Lung microvascular endothelial cell (primary cell): ENCODE measurements at regions not wholly inside any gene's neighbourhood (a gene's known extent, or its start where the extent isn't known, plus 50 kb on each side); places are given as distances from the start of the nearest gene placed in this dataset.

Source experiments
- DNase-seq, 2 donors: peaks; one replicate each; pipeline versions ENCODE4 v3.0.0 to v3.0.0-alpha.2; 2010; ENCODE audit warnings: low read depth in 2 of 2

DNA sequence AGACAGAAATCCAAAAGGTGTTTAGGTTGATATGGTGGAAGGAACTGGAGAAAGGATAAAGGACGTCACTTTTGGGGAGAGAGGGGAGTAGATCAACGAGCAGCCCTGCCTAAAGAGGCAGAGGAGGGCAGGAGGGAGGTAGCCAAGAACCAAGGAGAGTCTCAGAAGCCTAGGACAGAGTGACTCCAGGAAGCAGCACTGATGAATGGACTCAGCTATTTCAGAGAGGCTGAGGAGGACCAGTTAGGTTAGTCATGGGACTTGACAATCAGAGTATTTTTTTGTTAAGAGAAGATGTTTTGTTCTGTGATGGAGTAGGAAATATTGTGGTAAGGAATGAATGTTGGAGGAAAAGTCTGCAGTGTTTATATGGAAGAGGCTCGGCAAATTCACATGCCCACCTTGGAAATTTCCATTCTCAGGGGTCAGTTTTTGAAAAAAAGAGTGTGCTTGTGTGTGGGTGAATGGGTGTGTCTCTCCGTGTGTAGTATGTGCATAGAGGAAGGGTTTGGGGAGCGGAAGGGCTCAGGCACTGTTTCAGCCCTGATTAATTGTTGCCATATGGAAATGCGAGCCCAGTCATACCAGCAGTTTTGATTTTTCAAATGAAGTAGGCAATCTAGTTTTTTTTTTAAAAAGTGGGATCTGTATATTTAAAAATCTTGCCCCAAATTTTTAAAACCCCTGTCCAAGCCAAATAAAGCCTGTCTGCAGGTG lies 303.6 kb downstream of the SAMD5 start:
- no peak for DNase-seq

DNA sequence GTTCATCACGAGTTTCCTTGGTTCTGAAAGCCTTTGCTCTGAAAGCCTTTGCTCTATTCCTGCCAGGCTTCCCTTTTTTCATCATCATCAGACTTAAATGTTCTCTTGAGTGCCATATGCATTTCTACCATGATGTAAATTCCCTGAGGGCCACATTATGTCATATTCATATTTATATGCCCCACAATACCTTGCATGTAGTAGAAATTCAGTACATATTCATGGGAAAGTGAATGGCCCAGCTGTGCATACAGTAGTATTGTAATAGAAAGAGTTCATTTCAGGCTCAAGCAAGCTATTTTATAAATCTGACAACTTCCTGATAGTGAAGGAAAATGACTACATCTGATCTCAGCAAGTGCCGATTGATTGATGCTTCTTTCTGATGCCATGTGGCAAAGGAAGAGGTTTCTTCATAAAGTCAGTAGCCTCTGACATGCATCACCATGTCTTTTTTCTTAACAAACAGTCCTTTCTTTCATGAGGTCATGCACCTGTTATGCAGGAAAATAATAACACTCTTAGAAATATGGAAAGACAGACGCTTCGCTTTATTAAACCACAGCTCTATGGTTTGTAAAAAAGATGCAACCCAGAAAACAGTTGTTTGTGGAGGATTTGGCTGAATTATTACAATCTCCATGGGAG lies 308.7 kb downstream of the SAMD5 start:
- DNase-seq = no peak

DNA sequence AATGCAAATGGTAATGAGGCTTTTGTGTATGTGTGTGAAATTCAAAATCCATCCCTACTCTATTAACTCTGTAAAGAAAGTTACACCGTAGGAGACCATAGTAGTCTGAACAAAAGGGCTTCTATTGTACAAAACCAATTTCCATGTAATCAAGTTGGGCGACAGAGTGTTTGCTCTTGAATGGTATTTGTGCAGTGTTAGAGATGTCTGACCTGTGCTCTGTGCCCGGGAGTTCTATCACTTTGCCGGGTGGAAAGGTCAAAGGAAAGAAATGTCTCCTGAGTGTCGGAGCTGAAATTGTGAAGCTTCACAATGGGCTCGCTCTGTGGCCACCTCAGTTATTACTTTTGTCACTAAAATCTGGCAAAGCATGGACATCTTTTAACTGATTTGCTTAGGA lies 312.0 kb downstream of the SAMD5 start:
- DNase-seq = no peak

DNA sequence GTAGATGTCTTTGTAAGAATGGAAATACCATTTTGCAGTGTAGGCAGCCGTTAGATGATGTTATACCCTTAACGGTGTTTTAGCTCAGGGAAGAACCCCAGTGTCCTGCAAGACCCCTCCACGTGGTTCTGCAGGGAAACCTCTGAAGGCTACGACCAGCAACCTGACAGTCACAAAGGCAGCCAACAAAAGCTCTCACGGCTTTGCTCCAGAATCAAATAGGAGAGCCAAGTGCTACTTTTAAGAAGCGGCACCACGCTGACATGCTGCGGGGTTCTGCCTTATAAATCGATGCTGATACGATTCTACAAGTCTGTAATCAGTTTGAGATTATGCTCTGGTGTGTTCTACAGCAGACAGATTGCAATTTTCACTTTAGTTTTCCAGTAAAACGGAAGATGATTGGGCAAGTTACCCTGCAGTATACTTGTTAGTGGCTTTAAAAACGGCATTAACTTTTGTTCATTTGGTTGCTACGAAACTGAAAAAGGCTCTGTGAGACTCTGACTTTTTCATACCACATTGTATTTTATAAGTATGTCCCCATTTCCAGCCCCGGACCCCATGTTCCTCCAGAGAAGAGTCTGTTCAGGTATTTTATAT lies 312.9 kb downstream of the SAMD5 start:
- no peak for DNase-seq

DNA sequence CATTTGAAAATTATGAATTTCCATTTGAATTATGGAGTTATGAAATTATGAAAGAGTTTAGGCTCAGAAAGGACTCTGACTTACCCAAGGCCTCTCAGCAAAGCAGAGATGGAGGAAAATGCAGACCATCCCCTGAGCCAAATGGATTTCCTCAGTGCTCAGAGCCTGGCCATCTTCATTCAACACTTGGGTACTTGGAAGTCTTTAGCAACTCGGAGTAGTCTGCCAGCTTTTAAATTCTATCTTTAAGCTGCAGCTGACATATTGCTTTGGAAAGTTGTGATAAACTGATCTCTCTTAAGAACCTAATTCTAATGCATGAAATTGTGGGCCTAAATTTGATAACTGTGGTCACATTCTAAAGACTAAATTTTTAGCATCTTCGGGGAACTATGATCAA lies 315.4 kb downstream of the SAMD5 start:
- no peak for DNase-seq

DNA sequence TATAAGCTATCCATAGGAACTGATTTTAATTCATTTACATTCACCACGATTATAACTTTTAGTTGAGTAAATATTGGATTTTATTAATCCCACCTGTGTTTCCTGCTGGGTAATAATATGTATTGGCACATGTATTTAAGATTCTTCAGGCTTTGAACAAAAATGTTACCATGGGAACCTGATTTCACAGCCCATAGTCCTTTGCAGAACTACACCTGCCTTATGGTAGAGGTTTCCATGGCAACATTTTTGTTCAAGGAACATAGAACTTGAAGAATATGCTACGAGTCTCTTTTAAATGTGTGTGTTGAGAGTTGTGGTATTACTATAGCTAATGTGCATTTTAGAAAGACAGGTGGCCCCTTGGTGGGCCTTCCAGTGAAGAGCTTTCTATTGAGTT lies 317.4 kb downstream of the SAMD5 start:
- no peak for DNase-seq

DNA sequence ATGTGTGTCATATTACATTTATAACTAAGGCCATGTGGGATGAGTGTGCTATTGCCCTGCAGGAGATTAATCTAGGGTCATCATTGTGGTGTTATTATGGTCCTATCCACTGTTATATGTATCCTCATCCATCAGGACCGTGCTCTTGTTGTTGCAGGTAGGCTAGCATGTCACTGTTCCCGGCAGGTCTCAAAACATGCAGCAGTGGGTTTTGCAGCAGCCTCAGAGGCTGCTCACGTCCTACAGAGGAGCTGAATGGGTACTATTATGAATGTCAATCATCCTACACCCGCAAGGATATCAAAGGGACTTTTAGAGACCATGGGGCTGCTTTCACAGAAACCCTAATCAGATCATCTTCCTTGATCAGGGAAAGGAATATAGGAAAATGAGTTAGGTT lies 318.2 kb downstream of the SAMD5 start:
- DNase-seq = no peak

DNA sequence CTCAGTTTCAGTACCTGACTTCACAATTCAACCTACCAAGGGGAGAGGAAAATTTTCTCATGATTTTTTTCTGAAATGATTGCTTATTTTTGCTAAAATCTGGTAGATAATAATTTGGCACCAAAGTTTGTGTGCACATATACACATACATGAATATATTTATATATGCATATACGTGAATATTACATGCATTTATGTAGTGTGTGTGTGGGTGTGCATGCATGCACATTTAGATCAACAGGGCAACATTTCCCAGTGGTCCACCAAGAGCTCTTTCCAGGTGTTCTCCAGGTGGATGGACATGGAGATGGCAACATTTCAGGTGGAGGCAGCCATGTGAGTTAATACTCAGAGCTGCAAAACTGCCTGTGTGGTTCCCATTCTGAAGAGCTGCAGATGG lies 320.9 kb downstream of the SAMD5 start:
- no peak for DNase-seq

DNA sequence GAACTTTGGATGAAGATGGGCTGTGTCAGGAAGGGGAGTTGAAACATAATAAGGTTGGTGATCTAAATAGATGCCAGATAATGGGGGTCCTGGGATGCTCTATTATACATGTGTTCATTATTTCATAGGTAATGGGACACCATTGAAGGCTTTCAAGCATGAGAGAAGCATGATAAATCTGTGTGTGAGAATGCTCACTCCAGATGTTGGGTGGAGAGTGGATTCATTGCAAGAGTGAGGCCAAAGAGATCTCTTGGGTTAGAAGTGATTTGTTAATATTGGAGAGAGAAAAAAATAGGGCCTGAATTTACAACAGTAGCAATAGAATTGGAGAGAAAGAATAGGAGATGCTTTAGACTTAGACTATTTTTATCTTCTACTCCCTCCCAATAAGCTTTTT lies 321.3 kb downstream of the SAMD5 start:
- no peak for DNase-seq

DNA sequence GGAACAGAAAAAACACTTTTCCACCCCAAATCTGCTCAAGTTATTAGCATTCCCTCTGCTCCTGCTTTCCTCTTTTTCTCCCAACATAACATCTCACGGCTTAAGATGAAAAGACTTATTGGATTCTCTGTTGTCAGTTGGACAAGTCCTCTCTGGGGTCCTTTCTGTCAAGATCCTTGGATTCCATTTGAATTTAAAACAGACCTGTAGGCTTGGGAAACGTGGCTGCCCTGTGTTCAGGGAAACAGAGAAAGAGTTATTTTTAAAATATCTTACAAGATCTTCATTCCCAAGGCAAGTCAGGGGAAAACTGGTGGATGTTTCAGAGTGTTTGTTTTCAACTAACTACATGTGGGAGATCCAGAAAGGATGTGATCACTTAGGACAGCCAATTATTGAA lies 322.9 kb downstream of the SAMD5 start:
- no peak for DNase-seq

DNA sequence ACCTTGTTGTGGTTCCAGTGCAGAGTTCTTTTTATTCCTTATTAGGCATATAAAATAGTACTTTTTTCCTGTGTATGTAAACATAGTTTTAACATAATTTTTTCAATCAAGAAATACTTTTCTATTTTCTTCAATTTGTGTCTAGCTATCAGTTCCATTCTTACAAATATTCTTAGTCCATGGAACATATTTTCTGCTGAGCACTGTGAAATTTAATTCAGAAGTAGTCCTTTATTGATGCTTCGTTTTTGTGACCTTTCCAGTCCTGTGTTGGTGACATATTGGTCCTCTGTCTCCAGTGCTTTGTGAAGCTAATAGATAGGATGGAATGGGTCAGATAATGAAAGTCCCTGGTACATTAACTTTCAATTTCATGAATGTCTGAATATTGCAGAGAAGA lies 325.1 kb downstream of the SAMD5 start:
- no peak for DNase-seq

DNA sequence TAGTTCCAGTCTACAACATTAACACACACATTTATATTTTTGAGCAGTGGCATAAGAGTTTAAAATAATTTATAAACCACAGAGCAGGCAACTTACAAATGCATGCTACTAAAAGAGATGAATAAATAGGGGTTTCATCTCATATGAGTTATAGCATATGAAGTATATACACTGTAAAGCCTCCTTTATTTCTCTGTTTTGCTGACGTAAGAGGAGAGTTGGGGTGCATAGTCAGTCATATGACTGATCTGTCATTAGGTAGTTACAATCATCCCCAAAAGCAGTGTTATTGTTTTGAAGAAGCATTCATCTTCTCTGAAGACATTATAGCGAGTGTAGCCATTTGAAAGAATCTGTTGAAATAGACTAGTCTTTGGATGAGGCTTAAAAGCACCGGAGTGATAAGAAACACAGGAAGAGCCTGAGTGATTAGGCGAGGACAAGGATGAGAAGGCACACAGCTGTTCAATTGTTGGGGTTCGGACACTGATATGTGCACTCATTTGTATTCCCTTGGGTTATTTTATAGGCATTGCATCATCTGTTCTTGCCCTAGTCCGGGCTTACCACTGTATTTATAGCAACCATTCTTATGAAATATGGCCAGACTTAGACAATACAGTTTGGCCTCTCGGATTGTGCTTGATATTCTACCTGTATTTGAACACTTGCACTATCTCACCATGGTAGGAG lies 325.7 kb downstream of the SAMD5 start:
- DNase-seq = no peak

DNA sequence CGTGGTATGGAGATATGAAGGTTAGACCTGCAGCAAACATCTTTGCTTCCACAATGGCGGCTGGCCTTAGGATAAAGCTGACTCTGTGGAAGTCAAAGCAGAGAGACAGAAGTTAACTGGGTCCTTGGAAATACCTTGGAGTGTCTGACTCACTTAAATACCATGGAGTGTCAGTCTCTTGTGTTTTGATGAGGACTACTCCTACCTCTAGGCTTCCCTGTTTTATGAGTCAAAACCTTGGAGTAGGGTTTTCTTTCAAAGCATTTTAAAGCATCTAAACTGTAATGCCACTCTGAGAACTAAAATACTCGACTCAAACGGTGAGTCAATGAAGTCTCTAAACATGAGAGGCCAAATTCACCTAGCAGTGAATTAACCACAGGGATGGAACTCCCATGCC lies 329.1 kb downstream of the SAMD5 start:
- no peak for DNase-seq

DNA sequence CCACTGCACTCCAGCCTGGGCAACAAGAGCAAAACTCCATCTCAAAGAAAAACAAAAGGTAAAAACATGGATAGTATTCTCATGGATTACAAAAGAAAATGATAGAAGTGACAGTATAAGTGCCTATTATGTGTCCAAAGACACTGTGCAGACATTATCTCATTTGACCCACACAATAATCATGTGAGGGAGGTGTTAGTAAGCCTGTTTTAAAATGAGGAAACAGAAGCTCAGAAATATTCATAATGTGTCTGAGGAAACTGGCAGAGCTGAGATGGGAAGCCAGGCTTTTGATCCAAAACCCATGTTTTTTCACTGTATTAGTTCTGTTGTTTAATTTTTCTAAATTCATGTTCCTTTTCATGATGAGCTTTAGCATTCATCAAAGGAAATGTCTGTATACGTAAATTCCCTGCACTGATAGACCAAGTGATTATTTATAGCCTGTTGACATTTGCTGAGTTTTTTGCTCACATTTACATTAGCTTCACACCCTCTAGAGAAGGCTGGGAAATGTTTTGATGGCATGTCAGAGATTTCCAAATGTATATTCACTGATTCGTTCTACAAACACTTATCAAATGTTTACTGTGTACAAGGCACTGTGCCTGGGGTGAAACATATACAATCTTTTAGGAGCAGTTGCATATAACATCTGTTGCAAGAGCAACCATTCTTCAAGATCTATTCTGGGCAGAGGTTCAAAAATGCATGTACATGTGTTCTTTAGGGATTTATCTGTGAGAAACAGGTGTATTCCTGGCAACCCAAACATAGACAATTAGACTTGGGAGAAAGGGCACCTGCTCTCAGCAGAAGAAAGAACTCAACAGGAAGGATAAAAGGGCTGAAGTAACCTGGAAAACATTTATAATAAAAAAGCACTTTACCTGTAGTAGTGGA lies 331.5 kb downstream of the SAMD5 start:
- DNase-seq = no peak

DNA sequence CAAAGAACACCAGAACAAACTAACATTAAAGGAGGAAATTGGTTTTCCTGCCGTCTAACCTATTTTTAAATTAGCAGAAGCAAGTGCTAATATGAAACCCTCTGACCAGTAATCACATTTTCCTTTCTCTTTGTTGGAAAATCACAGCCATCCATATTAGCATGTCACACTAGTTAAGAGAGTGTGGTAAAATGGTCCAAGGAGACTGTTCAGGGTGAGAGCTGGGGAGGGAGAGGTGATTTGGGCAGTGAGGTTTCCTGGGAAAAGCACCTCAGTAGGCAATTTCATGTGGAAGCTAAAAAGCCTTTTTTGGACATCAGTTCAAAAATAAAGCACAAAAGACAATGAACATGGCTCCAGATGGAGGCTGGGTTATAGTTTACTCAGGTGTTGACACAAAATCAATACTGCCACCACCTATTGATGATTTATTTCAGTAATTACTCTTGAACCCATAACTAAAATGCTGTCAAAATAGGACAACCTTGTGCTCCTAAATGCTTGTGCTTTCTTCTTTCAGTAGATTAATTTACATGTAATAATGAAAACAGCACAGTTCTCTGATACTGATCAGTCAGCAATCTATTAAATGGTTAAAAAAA lies 333.2 kb downstream of the SAMD5 start:
- no peak for DNase-seq

DNA sequence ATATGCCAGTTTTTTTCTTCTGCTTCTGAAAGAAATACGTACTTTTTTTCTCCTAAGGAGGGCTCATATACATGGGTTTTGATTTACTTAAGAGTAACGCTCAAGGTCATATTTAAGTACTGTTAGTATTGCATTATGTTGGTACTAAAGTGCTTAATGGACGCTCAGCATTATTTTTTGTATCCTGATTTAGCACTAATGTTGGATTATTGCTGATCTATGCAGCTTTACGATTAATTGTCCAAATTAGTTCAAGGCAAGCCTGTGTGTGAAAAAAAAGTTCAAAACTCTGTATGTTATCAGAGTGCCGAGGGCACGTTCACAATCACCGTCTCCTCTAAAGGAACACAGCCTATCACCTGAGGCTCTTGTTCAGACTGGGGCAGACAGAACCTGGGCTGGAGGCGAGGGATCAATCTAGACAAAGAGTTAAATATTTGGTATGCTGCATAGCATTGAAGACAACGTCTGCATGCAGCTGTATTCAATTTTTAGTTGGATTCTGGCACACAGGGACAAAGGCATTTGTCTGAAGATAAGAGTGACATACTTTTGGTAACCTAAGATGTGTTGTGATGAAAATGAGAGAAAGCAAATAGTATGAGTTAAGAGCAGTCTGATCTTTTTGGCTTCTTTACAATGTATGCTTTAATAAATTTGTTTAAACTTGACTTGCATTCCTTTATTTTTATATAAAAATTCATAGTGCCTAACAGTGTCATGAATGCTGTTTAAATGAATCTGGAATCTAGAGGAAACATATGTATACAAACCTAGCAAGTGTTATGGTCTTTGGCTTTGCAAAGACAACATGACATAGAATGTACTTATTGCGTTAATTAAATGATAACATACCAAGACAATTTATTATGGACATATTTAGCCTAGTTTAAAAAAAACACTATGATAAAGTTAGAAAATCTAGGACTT lies 341.2 kb downstream of the SAMD5 start:
- DNase-seq = no peak

DNA sequence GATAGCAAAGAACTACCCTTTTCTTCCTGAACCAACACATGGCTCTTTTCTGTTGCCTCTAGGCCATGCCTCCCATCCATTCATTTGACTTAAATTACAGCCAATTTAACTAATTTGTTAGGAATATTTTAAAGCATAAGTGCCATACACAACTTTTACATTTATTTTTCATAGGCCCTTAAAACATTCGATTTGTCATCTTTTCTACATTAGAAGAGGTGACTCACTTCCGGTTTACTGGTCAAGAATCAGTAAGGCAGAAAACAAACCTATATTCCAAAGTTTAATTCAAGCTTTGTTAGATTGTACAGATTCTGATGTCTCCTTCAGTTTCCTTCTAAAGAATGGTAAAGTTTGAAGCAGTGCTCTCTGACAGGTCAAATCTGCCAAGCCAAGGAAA lies 344.3 kb downstream of the SAMD5 start:
- DNase-seq = peak in 1 of 2 donors; percentile 43

DNA sequence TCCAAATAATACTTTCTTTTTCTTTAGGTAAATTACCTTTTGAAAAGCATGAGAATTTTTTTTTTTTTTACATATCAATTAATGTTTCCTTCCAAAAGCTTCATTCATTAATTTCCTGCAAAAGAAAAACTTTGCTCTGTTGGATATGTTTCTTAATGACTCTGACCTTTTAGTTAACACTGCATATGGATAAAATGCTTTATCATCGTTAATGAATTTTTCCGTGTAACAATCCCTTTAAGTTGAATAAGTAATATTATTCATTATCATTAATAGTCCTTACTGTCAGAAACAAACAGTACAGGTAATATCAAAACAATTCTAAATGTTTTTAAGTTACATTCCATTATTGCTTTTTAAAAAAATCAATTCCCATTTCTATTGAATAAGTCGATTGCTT lies 345.1 kb downstream of the SAMD5 start:
- DNase-seq = no peak

DNA sequence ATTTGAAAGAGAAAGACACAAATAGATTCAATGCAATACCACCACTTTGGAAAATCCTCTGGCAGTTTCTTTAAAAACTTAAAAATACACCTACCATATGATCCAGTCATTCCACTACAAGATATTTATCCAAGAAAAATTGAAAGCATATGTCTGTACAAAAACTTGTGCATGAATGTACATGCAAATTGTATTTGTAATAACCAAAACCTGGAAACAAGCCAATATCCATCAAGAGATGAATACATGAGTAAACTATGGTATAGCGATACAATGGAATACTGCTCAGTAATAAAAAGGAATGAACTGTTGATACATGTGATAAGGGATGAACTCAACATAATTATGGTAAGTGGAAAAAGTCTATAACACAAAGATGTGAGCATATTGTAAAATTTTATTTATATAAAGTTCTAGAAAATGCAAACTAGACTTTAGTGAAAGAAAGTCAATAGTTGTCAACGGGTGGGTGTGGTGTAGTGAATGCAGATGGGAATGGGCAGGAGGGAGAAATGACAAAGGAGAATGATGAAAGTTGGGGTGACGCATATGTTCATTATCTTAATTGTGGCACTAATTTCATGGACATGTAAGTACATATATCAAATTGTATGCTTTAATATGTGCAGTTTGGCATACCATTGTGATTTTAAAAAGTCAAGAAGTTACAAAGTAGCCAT lies 347.5 kb downstream of the SAMD5 start:
- no peak for DNase-seq
